GM21529 (cell line): ENCODE measurements at regions not wholly inside any gene's neighbourhood (a gene's known extent, or its start where the extent isn't known, plus 50 kb on each side); places are given as distances from the start of the nearest gene placed in this dataset.

Experiments used
- ATAC-seq: cut with Tn5 transposase; IDR thresholded peaks from one replicate; pipeline ENCODE4 v1.9.1; 2021; ENCODE audit not compliant: unreplicated experiment

GRCh38 chr6:117076076-117076475, 189.3 kb upstream of the VGLL2 start:
- no peak for ATAC-seq

GRCh38 chr6:117077300-117077699, 188.1 kb upstream of the VGLL2 start:
- ATAC-seq: no peak

GRCh38 chr6:117078624-117079023, 186.7 kb upstream of the VGLL2 start:
- no peak for ATAC-seq

- no peak for ATAC-seq
Measured at GRCh38 chr6:117079951-117080350, 185.4 kb upstream of the VGLL2 start.

- ATAC-seq: no peak
Measured at GRCh38 chr6:117089604-117090003, 175.8 kb upstream of the VGLL2 start.

GRCh38 chr6:117110146-117110545, 155.2 kb upstream of the VGLL2 start:
- no peak for ATAC-seq

GRCh38 chr6:117110737-117111136, 154.6 kb upstream of the VGLL2 start:
- no peak for ATAC-seq

GRCh38 chr6:117117652-117118051, 147.7 kb upstream of the VGLL2 start:
- ATAC-seq: no peak

GRCh38 chr6:117118490-117118889, 146.9 kb upstream of the VGLL2 start:
- ATAC-seq: no peak

- no peak for ATAC-seq
Measured at GRCh38 chr6:117126213-117126612, 139.1 kb upstream of the VGLL2 start.

GRCh38 chr6:117128052-117128451, 137.3 kb upstream of the VGLL2 start:
- ATAC-seq: no peak

GRCh38 chr6:117130125-117130524, 135.2 kb upstream of the VGLL2 start:
- no peak for ATAC-seq

GRCh38 chr6:117136702-117137101, 128.7 kb upstream of the VGLL2 start:
- ATAC-seq: no peak

- ATAC-seq: no peak
Measured at GRCh38 chr6:117137711-117138110, 127.6 kb upstream of the VGLL2 start.

- ATAC-seq: no peak
Measured at GRCh38 chr6:117138425-117138824, 126.9 kb upstream of the VGLL2 start.

- no peak for ATAC-seq
Measured at GRCh38 chr6:117138920-117139319, 126.4 kb upstream of the VGLL2 start.

GRCh38 chr6:117142142-117142541, 123.2 kb upstream of the VGLL2 start:
- no peak for ATAC-seq

- ATAC-seq: no peak
Measured at GRCh38 chr6:117142995-117143394, 122.4 kb upstream of the VGLL2 start.

GRCh38 chr6:117143647-117144046, 121.7 kb upstream of the VGLL2 start:
- no peak for ATAC-seq

- no peak for ATAC-seq
Measured at GRCh38 chr6:117145940-117146339, 119.4 kb upstream of the VGLL2 start.

GRCh38 chr6:117149324-117149723, 116.0 kb upstream of the VGLL2 start:
- ATAC-seq: no peak

- no peak for ATAC-seq
Measured at GRCh38 chr6:117156741-117157140, 108.6 kb upstream of the VGLL2 start.

GRCh38 chr6:117157448-117157847, 107.9 kb upstream of the VGLL2 start:
- no peak for ATAC-seq
